ENCODE measurements at regions not wholly inside any gene's neighbourhood (a gene's known extent, or its start where the extent isn't known, plus 50 kb on each side); places are given as distances from the start of the nearest gene placed in this dataset.

- Histone ChIP-seq H3K4me3 (replicated peaks in 1 of 2; ENCODE audit: low read depth in 1 of 2, low read length in 2 of 2) (no peak overlapping the region), H3K9me2 (ENCODE audit: insufficient read depth) (no peaks in the 10 kb centered on the region), H3K4me2 (ENCODE audit: low read length) (no peak overlapping the region), H3K27ac (ENCODE audit: low read depth, low read length) (no peak overlapping the region), H3K9me3 (ENCODE audit: control insufficient read depth in 1 of 2, insufficient read depth in 1 of 2, low read depth in 1 of 2, low read length in 2 of 2) (peaks cover 5 to 13% of the 10 kb centered on the region in 2 experiments; a peak in 2 of 4 replicates), H2AFZ (ENCODE audit: low read depth, low read length, poor library complexity, severe bottlenecking) (no peak overlapping the region), H3K36me3 (ENCODE audit: control insufficient read depth in 1 of 2, insufficient read depth in 2 of 2, low read length in 2 of 2) (no peaks in the 10 kb centered on the region), H3K9ac (ENCODE audit: low read length) (no peak overlapping the region), H3K79me2 (ENCODE audit: insufficient read depth, low read length) (no peaks in the 10 kb centered on the region), H3K27me3 (ENCODE audit: insufficient read depth, low read length) (no peaks in the 10 kb centered on the region), H3K4me1 (ENCODE audit: control insufficient read depth in 1 of 2, insufficient read depth in 2 of 2, low read length in 2 of 2) (no peaks in the 10 kb centered on the region), H4K20me1 (ENCODE audit: insufficient read depth) (no peaks in the 10 kb centered on the region)
- intact Hi-C loops (cut with micrococcal nuclease), result no loop called here
- TF ChIP-seq EZH2 (IDR thresholded peaks at IDR 0.05), result no peak
- no peak for TF ChIP-seq CTCF (IDR thresholded peaks at IDR 0.05 in 2 of 3, conservative IDR thresholded peaks at IDR 0.05 in 1 of 3; ENCODE audit: borderline replicate concordance in 1 of 3, insufficient read depth in 1 of 3, low read depth in 2 of 3, low read length in 2 of 3)
- TF ChIP-seq TCF7L2 (IDR thresholded peaks at IDR 0.05; ENCODE audit: borderline replicate concordance, extremely low read depth, insufficient read depth, insufficient read length), result no peak
- TF ChIP-seq ZNF274 (IDR thresholded peaks at IDR 0.05; ENCODE audit: low read depth, low read length), result no peak
- no peak for TF ChIP-seq ZBTB33 (IDR thresholded peaks at IDR 0.05; ENCODE audit: extremely low read depth, insufficient replicate concordance, low read length)
- TF ChIP-seq REST (IDR thresholded peaks at IDR 0.05; ENCODE audit: low read depth), result no peak
- no peak for TF ChIP-seq EZH2phosphoT487 (IDR thresholded peaks at IDR 0.05; ENCODE audit: borderline replicate concordance)
- no peak for TF ChIP-seq POLR2A (IDR thresholded peaks at IDR 0.05; ENCODE audit: borderline replicate concordance, extremely low read depth, insufficient read depth, insufficient read length)
- no peak for TF ChIP-seq RAD21 (IDR thresholded peaks at IDR 0.05; ENCODE audit: low read depth)
- no peak for TF ChIP-seq FOSL1 (IDR thresholded peaks at IDR 0.05; ENCODE audit: low read depth)
- TF ChIP-seq CBX3 (IDR thresholded peaks at IDR 0.05; ENCODE audit: low read depth), result no peak
- no peak for TF ChIP-seq MAX (IDR thresholded peaks at IDR 0.05)
- TF ChIP-seq SP1 (IDR thresholded peaks at IDR 0.05; ENCODE audit: low read depth), result no peak
- TF ChIP-seq CEBPB (IDR thresholded peaks at IDR 0.05; ENCODE audit: low read depth), result no peak
- CTCF ChIA-PET, result no interaction called here
- RAD21 ChIA-PET (ENCODE audit: low non-redundant PET in 1 of 2, low total read pairs in 2 of 2, uncharacterized antibody in 2 of 2, unreplicated experiment in 2 of 2), result no interaction called here
- BruUV-seq (replicated peaks), result no TSS peak
- DNase-seq (ENCODE audit: low read depth, low spot score) (no peak), ATAC-seq (no peak)
- POLR2A ChIA-PET, result no interaction called here
Observed at GRCh38 chr7:137081321-137082093, 213.1 kb downstream of the CHRM2 start.
